Bone marrow (tissue), 2 donors: ENCODE measurements at regions not wholly inside any gene's neighbourhood (a gene's known extent, or its start where the extent isn't known, plus 50 kb on each side); places are given as distances from the start of the nearest gene placed in this dataset.
"Not testable (repeated sequence)": the region's sequence is repeated elsewhere in the genome, so short reads cannot be mapped to it uniquely, and the experiment has no call there.

Experiments used
- DNase-seq, 2 donors: peaks; one replicate each; lab custom pipeline; 2025; lab: John Stamatoyannopoulos, UW

DNA sequence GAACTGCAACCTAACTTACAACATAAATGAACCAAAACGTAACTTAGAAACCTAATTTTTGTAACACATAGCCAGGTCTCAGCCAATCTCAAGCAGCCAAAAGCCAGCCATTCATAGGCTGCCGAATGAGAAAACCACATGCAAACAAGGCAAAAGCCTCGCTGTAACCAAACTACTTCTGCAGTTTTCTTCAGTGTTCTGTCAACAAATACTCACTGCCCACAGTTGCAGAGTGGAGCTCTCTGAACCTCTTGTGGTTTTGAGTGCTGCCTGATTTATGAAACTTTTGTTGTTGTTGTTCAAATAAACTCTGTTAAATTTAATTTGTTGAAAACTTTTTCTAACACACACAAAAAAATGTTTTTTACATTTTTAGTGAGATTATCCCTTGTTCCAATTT lies 251.2 kb downstream of the PAPSS1 start:
- no peak for DNase-seq

DNA sequence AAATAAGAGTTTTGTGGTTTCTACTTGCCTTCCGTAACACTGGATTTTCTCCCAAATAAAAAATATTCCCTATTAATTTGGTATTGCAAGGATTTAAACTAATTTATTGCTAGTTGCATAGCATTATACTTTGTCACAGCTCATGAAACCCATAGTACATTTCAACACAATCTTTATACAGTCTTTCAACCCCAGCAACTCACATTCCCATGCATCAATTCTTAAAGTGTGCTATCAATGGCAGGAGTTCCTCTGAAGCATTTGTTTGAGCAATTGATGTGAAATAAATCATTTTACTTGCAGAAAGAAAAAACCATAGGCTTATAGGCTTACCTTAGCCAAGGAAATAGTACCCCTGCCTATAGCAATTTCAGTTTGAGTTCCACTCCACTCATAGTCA lies 251.9 kb downstream of the PAPSS1 start:
- DNase-seq = no peak

DNA sequence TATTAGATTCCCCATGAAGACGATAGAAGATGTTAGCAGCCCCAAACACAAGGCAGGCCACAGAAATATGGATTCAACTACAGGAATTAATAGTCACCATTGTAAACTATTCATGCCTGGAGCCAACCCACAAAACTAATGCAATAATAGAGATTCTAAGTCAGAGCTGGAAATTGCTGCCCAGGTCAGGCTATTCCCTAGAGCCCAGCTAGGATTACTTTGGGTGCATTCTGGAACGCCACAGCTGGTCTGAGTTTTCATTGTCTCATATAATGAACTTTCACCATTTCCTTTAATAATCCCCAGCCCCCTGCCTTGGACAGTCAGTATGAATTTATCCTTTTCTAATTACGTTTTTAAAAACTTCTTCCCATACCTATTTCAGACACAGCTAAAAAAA lies 252.6 kb downstream of the PAPSS1 start:
- DNase-seq = no peak

DNA sequence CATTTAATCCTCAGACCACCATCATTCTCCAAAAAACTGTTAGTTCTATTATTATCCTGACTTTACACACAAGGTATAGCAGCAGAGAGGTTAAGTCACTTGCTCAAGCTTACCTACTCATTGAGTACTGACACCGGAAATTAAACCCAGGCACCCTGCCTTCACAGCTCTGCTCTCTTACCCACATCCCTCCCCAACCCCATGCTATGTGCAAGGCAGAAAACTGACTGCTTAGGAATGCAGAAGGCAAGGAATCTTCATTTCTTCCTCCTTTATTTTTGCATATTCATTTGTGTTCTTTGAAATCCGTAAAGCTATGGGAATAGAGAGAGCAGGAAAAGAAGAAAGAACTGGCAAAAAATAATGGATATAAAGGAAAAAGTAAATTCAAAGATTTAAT lies 261.8 kb downstream of the PAPSS1 start:
- no peak for DNase-seq

DNA sequence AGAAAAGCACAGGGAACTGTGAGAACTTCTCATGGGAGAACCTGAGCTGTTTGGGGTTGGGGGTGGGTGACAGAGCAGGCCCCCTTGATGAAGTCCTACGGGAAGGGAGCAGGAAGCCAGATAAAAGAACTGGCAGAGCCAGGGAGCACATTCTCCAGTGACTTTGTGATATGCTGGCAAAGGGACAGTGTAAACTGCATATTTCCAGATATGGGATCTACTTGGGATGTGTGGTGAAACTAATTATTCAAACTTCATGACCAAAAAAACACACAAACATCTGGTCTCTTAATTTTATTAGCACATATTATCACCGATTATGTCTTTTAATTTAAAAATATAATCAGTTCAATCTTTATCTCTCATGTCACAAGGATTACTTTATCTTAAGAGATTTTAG lies 266.0 kb downstream of the PAPSS1 start:
- DNase-seq = no peak

DNA sequence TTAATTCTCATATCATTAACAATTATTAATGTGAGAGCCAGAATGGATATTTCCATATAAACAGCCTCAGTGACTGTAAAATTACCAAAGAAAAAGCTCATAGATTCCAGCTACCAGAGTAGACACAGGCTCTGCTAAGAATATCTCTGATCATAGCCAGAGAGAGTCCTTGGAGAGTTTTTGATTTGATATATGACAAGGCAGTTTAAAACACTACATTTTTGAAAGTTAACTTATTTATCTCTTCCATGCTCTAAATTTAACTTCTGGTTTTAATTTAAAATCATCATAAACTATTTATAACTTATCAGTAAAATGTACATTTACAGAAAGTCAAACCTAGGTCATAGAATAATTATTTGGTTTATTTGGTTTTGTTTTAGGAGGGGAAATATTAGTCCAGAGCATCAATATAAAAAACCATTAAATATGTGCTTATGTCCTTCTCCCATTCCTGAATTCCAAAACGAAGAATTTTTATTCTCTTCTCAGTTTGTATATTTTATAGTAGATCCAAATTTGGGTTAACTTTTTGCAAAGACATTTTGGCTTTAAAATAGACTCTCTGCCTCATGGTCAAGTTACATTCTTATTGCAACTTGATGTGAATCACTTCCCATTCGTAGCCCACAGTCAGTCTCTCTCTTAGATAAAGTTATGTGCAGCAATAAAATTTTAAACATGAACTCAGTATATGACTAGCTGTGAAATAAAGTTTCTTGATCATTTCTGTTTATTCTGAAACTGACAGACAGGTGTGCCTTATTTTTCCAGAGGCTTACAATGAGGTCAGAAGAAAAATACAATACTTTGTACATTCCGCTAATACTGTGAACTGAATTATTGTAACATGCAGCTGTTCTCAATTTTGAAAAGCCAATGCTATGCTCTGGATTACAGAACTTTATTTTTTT lies 267.1 kb downstream of the PAPSS1 start:
- no peak for DNase-seq

DNA sequence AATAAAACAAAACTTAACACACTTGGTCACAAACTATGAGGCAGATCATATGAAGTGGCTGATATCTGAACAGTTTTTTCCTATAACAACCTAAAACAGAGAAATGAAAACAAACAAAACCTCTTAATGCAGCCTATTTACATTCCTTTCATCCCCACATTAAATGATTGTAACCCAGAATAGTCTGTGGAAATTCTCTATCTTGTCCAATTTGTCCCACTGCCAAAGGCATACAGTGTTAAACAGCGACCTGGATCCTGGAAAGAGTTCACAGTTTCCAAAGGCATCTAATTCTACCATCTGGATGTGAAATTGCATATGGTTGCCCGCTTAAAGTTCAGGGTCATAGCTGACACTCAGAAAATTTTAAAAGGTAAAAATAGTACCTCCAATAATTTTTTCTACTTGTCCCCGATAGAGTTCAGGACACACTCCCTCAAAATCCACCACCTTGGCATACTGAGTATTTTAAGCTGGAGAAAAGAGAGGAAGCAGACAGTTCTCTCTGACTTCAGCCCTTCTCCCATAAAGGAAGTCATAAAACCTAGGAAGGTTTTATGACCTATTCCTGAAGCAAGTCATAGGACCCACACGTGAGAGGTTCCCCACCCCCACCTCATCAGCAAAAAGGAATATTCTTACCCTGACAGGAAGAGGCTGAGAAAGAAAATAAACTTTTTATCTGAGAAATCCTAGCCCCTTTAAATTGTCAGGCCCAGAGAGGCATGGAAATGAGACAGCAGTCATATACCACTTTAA lies 270.2 kb downstream of the PAPSS1 start:
- DNase-seq = no peak

DNA sequence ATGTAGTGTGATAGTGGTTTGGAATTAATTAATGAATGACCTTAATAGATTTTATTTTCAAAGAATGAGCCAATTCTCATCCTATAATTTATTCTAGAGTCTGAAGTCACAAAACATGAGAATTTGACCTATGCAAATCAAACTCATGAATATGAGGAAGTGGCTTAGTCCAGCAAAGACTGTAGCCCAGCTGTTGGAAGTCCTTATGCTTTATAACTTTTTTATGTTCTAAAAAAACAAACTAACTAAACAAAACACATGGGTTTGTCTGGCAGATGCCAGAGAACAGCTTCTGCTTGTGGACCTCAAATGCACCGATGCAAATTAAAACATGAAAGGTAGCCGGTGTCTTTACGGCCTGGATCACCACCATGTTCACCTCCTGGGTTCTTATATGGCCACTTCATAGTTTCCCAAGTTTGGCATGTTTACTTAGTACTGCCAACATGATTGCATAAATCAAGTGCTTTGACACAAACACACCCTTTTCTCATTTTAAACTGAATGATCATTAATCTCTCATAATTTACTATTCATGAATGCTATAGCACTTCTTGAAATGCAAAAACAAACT lies 277.4 kb downstream of the PAPSS1 start:
- DNase-seq = no peak

DNA sequence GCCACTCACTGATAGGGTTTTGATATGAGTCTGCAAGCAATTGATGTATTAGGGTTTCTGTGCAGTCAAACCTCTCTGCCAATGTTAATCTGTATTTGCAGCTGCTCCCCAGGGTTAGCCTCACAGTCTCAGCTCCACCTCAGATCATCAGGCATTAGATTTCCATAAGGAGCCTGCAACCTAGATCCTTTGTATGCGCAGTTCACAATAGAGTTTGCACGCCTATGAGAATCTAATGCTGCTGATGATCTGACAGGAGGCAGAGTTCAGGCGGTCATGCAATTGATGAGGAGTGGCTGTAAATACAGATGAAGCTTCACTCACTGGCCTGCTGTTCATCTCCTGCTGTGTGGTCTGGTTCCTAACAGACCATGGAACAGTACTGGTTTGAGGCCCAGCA lies 280.6 kb downstream of the PAPSS1 start:
- DNase-seq = no peak

DNA sequence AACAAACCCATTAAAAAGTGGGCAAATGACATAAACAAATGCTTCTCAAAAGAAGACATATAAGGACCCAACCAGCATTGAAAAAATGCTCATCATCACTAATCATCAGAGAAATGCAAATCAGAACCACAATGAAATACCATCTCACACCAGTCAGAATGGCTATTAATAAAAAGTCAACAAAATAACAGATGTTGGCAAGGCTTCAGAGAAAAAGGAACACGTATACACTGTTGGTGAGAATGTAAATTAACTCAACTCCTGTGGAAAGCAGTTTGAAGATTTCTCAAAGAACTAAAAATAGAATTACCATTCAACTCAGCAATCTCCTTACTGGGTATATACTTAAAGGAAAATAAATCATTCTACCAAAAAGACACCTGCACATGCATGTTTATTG lies 283.6 kb downstream of the PAPSS1 start:
- DNase-seq = not testable (repeated sequence)

DNA sequence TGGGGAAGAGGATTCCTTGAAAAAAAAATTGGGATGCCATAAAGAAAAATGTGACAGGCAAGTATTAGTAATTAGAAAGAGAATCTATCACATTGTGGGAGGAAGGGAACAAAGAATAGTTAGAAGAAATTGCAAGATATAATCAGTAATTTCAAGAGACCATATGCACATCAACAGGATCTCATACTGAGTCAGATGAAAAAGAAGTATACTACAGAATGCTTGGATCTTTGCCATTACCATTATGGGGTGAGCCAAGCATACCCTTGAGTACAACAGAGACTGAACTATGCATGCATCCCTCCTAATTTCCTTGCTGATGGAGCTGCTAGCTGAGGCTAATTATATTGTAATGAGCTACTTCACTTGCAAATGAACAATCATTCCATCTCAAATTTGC lies 287.6 kb downstream of the PAPSS1 start:
- no peak for DNase-seq

DNA sequence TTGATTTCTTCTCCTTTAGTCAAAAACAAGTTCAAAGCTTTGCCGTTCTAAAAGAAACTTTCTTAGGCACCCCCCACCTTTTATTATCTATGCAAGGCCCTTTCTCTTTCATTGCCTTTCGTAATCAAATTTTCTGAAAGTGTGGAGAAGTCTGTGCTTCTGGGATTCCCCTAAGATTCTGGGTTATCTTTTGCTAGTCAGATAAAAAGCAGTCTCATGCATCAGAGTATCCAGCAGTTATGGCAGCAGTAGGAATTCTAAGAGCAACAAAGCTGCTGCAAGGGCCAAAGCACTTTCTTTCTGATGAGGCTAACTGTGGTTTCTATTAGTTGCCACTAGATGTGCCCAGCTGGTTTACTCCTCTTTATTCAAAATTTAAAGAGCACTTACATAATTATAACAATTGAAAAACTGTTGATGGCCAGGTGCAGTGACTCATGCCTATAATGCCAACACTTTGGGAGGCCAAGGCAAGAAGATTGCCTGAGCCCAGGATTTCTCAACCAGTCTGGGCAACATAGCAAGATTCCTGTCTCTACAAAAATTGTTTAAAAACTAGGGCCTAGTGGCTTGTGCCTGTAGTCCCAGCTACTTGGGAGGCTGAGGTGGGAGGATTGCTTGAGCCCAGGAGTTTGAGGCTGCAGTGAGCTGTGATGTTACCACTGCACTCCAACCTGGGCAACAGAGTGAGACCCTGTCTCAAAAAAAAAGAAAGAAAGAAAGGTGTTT lies 296.2 kb downstream of the PAPSS1 start:
- no peak for DNase-seq

DNA sequence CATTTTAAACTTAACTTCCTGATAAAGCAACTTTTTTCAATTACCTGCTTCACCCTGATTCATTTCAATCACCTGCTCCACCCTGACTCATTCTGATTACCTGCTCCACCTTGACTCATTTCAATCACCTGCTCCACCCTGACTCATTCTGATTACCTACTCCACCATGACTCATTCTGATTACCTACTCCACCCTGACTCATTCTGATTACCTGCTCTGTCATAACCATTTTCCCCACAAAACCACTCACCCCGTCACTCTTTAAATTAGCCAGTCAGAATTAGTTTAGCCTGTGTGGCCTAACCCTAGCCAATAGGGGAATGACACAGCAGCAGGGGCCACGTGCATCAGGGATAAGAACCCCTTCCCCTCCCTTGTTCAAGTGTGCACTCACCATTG lies 300.5 kb downstream of the PAPSS1 start:
- not testable (repeated sequence) for DNase-seq

DNA sequence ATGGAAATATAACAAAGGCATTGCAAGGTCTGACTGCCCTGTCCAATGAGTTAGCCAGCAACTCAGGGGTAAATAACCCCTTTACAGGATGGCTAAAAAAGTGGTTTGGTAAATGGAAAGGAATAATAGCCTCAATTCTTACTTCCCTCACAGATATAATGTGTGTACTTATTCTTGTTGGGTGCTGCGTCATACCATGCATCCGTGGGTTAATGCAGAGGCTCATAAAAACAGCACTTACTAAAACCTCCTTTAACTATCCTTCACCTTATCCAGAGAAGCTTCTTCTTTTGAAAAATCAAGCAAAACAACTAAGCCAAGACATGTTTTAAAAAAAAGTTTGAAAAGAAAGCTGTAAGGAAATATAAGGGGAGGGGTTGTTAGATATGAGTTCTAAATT lies 301.0 kb downstream of the PAPSS1 start:
- DNase-seq = no peak

DNA sequence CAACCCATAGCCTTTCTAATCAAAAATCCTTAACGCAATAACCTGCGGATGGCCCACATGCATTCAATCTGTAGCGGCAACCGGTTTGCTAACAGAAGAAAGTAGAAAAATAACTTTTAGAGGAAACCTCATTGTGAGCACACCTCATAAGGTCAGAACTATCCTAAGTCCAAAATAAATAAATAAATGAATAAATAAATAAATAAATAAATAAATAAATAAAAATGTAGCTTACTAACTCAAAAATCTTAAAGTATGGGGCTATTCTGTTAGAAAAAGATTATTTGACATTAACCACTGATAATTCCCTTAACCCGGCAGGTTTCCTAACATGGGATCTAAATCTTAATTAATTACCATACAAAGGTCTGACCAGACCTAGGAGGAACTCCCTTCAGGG lies 304.5 kb downstream of the PAPSS1 start:
- not testable (repeated sequence) for DNase-seq

DNA sequence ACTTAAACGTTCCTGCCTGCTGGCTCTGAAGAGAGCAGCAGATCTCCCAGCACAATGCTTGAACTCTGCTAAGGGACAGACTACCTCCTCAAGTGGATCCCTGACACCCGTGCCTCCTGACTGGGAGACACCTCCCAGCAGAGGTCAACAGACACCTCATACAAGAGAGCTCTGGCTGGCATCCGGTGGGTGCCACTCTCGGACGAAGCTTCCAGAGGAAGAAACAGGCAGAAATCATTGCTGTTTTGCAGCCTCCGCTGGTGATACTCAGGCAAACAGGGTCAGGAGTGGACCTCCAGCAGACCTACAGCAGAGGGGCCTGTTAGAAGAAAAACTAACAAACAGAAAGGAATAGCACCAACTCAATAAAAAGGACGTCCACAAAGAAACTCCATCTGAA lies 310.2 kb downstream of the PAPSS1 start:
- DNase-seq = not testable (repeated sequence)

DNA sequence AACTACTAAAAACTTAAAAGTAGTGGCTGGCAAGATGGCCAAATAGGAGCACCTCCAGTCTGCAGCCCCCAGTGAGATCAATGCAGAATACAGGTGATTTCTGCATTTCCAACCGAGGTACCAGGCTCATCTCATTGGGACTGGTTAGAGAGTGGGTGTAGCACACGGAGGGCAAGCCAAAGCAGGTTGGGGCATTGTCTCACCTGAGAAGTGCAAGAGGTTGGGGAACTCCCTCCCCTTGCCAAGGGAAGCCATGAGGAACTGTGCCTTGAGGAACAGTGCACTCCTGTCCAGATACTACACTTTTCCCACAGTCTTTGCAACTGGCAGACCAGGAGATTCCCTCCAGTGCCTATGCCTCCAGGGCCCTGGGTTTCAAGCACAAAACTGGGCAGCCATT lies 311.1 kb downstream of the PAPSS1 start:
- DNase-seq = no peak

DNA sequence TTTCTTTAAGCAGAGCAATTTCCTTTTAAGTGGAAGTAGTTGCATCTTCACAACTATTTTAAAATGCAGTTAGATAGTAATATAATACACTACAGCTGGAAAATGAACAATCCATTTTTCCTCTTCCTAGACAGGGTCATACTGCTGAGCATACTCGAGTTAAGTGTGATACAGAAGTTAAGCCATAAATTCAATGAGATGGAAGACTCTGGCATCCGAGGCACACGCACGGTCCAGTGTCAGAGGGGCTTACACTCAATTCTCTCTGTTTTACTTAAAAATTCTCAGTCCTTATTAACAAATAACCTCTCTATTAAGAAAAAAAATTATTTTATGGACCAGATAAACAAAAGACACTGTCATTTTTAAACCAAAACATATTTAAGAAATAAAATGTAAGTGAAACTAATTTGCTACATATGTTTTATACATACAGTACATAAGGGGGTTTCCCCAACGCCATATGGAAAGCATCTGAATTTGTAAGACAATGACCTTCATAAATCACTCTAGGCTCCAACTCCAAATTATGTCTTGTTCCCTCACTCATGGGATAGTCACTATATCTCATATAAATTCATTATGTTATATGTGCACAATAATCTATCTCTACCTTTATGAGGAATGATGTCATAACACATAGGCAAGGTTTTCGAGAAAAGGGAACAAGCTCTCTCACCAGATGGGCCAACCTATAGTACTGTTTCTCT lies 315.3 kb downstream of the PAPSS1 start:
- DNase-seq = no peak

DNA sequence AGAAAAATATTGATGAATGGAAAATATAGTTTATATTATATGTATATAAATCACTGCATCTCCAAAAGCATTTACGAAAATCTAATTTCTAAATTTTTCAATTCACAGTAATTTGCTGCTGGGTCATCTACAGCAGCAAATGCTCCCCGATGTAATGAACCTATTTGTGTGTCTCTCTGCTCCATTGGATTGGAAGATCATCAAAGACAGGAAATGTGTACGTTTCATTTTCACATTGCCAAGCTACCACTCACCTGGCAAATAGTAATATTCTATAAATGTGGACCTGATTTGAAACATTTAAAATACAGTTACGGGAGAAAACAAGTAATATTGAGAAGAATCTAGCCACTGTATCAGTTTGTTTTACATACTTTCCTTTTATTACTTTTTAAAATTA lies 317.7 kb downstream of the PAPSS1 start:
- DNase-seq = no peak

DNA sequence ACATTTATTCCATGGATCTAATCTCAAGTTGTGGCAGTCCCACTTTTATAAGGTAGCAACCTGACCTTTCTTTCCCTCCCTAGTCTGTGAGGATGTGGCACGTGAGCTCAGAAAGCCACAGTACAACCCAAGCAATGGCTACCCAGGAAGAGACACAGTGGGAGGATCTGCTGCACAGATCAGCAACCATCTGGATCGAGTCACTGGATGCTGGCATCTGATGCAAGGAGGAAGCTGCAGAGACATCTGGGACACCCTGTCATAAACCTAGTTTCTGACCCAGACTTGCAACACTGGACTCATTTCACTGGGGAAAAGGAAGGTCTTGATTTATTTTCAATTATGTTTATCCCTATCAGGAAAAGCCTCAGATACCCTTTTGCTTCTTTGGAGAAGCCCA lies 327.1 kb downstream of the PAPSS1 start:
- no peak for DNase-seq

DNA sequence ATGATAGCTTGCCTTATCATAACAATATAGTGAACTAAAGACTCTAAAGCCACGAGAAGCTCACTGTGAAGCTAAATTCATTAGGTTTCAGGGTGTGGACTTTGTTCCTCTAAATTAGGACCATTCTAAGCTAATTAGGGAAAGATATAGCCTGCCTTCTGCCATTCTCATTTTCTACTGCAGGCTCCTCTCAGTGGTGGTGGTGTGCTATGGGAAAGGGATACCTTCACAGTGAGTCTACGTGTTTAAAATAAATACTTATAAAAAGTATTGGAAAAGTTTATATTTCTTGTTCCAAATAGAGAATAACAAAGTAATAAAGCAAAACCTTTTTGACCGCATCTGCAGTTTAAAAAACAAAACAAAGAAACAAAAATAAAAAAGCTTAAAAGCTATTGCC lies 327.7 kb downstream of the PAPSS1 start:
- no peak for DNase-seq

DNA sequence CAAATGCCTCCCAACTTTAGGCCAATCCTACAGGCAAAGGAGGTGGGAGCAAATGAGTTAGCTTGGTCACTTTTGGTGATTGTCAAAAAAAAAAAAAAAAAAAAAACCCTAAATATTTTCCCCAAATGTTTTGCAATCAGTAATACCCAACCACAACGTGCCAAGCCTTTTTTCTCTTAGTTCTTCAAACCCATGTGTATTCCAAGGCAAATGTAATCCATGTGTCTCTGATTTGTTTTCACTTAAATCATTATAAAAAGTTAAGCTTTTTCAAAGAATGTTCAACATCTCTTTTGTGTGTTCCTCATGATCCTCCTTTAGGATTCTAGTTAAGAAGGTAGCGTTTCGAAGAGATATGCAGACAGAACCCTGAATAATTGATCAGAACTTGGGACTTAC lies 328.4 kb downstream of the PAPSS1 start:
- DNase-seq = no peak
